HK-2 (cell line): ENCODE measurements at regions not wholly inside any gene's neighbourhood (a gene's known extent, or its start where the extent isn't known, plus 50 kb on each side); places are given as distances from the start of the nearest gene placed in this dataset.

Source experiments
- DNase-seq: peaks from one replicate; pipeline ENCODE4 v3.0.0-alpha.2; 2018; ENCODE audit not compliant: unreplicated experiment

DNA sequence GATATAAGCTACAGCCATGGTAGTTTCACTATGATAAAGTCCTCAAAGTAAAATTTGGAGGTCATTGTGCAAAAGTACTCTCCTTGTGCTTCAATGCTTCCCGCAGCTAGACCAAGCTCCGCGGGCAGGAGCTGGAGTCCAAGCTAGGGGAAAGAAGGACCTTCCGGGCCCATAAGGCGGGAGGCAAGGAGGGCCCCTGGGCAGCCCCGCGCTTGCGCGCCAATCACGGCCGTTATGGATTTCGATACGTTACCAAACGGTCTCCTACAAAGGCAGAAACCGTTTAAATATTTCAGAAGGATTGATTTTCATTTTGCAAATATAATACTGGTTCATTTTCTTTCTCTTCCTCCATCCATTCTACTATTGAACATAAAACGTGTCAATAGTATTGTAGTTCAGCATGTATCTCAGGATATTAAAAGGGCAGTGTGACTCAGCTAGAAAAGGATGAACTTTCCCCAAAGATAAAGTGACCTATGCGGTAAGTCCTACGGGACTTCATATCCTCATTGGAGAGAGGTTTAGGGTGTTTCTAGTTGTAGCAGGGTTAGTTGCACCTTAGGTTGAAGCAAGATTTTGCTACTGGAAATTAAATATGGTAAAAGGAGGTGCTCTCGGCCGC, 128.0 kb downstream of the KIF20B start:
- DNase-seq = no peak

DNA sequence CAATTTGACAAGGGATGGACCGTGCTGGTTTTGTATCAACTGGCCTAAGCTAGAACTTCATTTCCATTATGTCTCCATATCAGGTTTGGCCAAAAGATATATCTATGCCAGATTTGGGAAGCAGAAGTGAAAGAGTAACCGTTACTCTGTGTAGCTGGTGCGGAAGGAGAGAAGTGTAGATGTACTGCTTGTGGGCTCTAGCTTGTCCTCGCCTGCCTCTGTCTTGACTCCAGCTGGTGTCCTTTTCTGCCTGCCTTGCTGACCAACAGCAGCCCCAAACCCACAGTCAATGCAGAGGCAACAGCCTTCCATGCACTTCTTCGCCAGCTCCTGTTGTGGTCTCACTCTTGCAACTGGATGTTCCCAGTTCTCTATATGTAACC, 128.5 kb downstream of the KIF20B start:
- no peak for DNase-seq

DNA sequence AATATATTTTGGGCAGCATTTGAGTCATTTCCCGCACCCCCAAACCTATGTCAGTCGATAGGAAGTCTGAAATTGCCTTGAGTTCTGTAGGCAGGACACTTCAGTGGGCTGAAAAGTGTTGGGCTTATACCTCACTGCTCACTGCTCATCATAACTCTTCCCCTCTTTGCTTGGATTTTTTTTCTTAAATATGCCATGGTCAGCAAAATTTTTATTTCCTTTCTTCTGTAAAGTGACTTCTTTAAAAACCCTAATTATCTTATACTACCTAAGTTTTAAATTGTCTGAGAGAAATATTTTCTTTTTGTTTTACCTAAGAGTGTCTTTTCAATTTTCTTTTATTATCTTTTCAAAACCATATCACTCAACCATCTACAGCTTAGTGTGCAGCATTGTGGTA, 129.2 kb downstream of the KIF20B start:
- DNase-seq = no peak

DNA sequence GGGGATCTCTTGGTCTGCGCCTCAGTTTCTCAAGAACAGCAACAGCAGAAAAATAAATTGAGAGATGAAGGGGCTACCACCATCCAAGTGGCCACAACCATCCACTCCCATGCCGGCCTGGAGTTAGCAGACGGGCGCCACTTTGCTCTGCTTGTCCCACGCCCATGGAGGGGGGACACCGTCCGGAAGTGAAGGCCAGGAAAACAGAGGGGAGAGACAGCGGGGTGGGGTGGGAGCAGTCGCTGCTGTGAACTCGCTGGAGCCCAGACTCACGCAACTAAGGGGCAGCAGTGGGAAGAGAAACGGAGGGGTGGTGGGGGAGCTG, 135.4 kb downstream of the KIF20B start:
- DNase-seq = no peak

DNA sequence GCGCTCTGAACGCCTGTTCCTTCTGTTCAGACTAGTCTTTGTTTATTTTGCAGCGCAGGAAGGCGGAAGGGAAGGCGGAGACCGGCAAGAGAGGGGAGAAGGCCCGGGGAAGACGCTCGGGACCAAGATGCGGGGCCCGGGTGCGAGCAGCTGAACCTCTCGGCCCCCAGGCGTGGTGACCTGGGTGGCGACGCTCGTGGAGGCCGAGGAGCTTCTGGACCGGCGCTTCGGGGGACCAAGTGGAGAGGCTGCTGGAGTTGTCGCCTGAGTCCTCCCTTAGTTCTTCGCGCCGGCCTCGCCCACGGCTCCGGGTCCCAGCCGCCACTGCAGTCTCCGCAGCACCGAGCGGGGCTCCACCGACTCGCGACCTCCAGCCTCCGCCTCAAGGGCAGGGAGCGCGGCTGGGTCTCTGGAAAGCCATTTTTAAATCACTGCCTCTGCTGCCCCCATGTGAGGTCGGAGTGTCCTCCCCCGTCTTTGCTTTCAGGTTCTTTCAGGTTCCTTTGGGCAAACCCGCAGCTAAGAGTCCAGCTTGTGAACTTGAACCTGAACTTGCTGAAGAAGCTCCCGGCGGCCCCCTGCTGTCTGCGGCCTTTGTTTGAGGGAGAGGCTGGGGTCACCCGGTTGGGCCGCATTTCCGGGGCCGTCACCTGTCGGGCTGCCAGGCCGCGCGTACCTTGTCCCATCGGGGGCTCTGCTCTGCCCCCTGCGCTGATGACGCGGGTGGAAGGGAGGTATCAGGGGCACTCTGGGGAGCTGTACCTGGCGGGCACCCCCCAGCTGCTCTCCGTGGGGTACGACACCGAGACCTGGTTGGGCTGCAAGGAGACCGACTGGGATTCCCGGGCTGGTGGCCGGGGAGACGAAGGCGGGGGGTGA, 136.0 kb downstream of the KIF20B start:
- no peak for DNase-seq

GRCh38 chr10:89838044-89838615, 136.7 kb downstream of the KIF20B start:
- no peak for DNase-seq

- DNase-seq = no peak
These were observed 144.3 kb downstream of the KIF20B start for GRCh38 chr10:89845541-89846280.

DNA sequence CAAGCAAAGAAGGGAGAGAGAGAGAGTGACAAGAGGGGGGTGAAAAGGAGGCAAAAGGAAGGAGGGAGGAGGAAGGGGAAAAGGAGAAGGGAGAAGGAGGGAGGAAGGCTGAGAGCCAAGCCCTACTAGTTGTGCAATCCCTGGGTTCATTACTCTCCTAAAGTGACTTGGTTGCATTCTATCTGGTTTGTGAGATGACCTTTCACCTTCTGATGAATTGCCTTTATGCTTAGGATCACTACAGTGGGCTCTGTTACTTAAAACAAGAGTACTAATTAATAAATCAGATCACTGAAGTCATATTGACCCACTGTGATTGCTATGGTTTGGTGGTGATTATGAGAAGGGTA, 144.9 kb downstream of the KIF20B start:
- no peak for DNase-seq

DNA sequence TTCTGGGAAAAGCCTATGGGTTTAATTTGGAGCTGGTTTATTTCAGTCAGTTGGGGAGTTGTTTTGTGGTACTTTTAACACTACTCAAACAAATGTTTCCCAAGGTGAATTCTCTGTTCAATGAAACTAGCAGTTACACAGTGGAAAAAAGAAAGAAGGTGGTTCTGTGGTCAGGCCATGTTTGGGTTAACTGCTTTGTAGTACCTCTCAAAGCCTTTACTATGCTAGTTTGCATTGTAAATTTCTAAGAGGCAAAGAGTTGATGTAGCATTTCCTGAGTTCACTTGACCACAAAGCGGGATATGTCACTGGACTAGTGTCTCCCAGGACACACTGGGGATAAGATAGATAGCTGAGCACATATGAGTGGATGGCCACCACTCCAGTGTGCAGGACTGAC, 145.4 kb downstream of the KIF20B start:
- no peak for DNase-seq

DNA sequence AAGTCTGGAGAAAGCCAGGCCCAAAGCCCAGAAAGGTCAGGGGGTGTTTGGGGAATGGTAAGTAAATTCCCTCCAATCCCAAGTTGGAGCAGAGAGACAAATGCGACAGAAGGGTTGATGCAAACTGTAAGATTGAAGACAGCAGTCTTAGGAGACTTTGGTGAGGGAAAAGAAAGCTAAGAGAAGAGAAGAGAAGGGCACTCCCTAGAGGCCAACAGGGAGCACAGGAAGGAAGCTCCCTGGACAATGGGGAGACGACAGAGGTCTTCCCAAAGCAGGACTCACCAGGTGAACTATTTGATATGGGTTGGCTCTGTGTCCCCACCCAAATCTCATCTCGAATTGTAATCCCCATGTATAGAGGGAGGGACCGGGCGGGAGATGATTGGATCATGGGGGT, 151.5 kb downstream of the KIF20B start:
- DNase-seq = no peak

- DNase-seq = no peak
These were observed 152.4 kb downstream of the KIF20B start for GRCh38 chr10:89853781-89854191.

DNA sequence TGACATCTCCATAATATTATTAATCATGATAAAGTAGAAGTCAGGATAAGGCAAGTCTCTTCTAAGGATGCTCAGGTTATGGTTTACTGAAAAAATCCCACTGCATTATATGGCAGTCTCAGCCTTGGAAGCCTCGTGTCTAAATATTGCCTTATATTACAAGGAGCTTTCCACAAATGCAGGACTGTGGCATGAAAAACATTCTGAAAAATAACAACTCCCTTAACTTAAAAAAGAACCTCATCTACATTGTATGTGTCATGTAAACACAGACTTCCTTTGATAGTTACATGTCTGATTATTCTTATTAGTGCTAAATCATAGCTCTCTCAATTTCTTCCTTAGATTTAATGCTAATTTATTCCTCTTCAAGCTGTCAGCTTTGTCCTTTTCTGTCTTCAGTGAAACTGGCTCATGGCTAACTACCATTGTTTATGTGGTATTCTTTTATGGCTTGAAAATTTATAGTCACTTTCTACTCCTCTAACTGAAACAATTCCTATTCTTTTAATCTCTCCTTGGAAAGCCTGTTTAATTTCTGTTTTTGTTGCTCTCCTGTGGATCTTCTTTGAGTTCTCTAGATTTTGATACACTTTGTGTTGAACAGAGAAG, 156.1 kb downstream of the KIF20B start:
- DNase-seq = no peak

DNA sequence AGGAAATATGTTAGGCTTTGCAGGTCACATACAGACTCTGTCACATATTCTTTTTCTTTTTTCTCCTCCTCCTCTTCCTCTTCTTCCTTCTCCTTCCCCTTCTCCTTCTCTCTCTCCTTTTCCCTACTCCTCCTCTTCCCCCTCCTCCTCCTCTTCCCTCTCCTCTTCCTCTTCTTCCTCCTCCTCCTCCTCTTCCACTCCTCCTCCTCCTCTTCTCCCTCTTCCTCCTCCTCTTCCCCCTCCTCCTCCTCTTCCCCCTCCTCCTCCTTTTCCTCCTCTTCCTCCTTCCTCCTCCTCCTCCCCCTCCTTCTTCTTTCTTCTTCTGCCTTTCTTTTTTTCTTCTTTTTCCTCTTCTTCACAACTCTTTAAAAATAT, 159.8 kb downstream of the KIF20B start:
- DNase-seq = no peak

DNA sequence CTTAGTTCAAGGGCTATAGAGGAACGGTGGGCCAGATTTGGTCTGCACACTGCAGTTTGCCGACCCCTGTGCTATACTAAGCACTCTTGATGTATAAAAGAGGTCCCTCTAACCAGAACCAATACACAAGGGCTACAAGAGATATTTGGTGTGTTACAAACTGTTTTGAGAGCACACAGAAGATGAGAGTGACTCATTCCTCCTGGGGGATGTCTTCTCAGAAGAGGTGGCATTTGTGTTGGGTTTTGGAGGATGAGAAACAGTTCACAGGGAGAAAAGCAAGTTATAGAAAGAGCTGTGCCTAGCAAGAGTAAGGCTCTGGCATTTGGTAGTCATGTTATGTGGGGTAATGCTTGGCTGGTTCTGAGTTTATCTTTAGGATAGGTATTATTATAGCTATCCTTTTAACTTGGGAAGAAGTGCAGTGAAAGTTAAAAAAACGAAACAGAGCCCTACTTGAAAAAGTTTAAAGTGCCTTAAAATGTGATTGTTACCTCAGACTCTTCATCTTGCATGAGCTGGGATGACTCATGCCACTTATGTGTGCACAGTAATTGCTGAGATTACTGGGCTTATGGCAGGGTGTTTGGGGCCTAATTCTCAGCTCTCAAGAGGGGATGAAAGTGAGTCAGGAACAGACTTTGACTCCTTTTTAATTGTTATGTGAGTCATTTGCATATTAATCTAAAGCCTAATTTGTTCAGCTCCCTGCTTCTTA, 160.4 kb downstream of the KIF20B start:
- DNase-seq = no peak

DNA sequence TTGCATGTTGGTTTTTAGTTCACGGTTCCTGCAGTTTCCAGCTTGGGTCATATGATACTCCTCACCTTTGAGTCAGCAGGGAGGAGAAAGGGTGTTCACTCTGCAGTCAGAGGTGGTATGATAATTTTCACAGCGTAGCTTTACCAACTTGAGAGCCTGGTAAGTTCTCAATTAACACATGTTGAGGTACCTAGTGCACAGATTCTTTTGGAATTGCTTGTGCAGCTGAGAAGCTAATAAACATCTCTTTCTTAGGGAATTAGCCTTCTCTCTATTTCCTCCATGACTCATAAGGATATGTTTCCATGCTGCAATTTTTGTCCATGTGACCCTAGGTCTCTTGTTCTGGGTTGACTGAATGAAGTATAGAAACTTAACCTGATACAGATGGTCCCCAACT, 166.6 kb downstream of the KIF20B start:
- DNase-seq = no peak

DNA sequence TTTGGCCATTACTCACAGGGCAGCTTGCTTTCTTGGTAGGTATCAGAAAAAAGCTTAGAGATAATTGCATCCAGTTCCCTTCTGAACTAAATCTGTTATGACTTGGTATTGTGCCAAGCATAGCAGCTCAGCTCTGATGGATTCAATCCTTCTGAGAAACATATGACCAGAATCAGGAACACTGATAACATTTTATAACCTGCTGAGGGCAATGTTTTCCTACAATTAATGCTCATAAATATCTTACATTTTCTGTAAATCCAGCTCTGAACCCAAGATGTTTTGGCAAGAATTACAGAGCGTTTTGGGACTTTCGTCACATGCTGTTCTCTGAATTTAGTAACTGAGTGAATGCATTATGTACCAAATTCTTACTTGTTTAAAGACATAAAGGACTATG, 167.8 kb downstream of the KIF20B start:
- no peak for DNase-seq

DNA sequence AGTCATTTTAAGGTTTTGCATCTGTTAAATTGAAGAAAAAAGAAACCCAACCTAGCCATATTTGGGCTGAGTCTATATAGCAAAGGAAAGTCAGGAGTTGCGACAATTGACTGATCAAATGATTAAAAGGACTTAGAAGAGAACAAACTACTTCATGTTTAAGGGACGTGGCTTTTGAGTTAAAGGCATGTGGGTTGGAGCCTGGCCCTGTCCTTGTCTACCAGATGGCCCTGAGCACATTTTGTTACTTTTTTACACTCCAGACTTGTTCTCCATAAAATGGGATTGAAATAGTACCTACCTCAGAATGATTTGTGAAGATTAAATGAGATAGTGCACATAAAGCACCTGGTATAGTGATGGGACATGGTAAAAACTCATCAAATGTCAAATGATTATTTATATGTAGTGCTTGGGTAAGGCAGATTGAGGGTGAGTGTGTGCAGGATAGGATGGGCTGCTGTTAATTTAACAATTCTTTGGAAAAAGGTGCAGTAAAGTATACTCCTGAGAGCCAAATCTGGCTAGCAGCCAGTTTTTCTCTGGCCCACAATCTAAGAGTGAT, 168.3 kb downstream of the KIF20B start:
- DNase-seq = no peak

DNA sequence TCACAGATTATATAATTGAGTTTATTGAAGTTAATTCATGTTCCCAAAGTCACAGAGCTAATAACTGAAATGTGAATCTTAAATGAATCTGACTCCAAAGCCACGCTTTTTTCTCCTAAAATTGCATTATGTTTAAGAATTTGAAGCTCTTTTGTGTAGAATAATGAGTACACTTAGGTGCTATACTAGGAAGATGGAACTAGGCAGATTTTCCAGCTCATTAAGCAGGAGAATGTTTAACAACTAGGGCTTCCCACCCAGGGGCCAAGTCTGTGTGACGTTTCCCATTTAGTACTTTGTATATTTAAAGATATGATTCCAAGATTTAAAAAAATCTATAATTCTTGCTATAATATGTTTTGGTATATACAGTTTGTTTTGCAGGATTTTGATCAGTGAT, 169.5 kb downstream of the KIF20B start:
- DNase-seq = no peak

GRCh38 chr10:89873055-89873454, 171.7 kb downstream of the KIF20B start:
- DNase-seq = no peak

DNA sequence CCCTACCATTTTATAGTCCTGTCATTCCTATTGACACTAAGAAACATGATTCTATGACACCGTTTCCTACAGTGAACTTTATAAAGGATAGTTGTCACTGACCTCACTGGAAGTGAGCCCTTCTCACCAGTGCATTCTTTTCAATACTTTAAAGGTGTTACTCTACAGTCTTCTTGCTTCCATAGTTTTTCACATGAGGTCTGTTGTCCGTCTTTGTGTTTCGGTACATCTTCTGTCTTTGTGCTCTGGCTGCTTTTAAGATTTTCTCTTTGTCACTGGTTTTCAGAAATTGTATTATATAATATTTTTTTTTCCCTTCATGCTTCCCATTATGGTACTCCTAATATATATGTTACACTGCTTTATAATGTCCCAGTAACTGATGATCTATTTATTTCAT, 174.2 kb downstream of the KIF20B start:
- no peak for DNase-seq

- no peak for DNase-seq
These were observed 177.7 kb downstream of the KIF20B start for GRCh38 chr10:89879121-89879520.
